ENCODE measurements at regions not wholly inside any gene's neighbourhood (a gene's known extent, or its start where the extent isn't known, plus 50 kb on each side); places are given as distances from the start of the nearest gene placed in this dataset.

GRCh38 chr12:127648321-127648720, 618.6 kb upstream of the TMEM132C start:
- no peak for DNase-seq

- DNase-seq, result no peak
Observed at GRCh38 chr12:127649961-127650360, 617.0 kb upstream of the TMEM132C start.

- no peak for DNase-seq
Observed at GRCh38 chr12:127650626-127651025, 616.3 kb upstream of the TMEM132C start.

GRCh38 chr12:127652281-127652680, 614.7 kb upstream of the TMEM132C start:
- no peak for DNase-seq

- no peak for DNase-seq
Observed at GRCh38 chr12:127654383-127654985, 612.5 kb upstream of the TMEM132C start.

- no peak for DNase-seq
Observed at GRCh38 chr12:127655691-127656090, 611.3 kb upstream of the TMEM132C start.

GRCh38 chr12:127656266-127656665, 610.7 kb upstream of the TMEM132C start:
- DNase-seq, result no peak

GRCh38 chr12:127657036-127657435, 609.9 kb upstream of the TMEM132C start:
- no peak for DNase-seq

- no peak for DNase-seq
Observed at GRCh38 chr12:127660961-127661360, 606.0 kb upstream of the TMEM132C start.

- no peak for DNase-seq
Observed at GRCh38 chr12:127663716-127664115, 603.3 kb upstream of the TMEM132C start.

- no peak for DNase-seq
Observed at GRCh38 chr12:127664901-127665300, 602.1 kb upstream of the TMEM132C start.

GRCh38 chr12:127667131-127667685, 599.8 kb upstream of the TMEM132C start:
- no peak for DNase-seq

GRCh38 chr12:127670294-127670693, 596.7 kb upstream of the TMEM132C start:
- DNase-seq, result no peak

- DNase-seq, result no peak
Observed at GRCh38 chr12:127670796-127671195, 596.2 kb upstream of the TMEM132C start.

- DNase-seq, result no peak
Observed at GRCh38 chr12:127675936-127676335, 591.0 kb upstream of the TMEM132C start.

- DNase-seq, result peak; percentile 83
Observed at GRCh38 chr12:127677537-127678131, 589.3 kb upstream of the TMEM132C start.

- no peak for DNase-seq
Observed at GRCh38 chr12:127678945-127679344, 588.0 kb upstream of the TMEM132C start.

GRCh38 chr12:127680516-127680915, 586.5 kb upstream of the TMEM132C start:
- DNase-seq, result no peak

- no peak for DNase-seq
Observed at GRCh38 chr12:127681151-127681754, 585.7 kb upstream of the TMEM132C start.

- no peak for DNase-seq
Observed at GRCh38 chr12:127685491-127685890, 581.5 kb upstream of the TMEM132C start.

- DNase-seq, result no peak
Observed at GRCh38 chr12:127685931-127686330, 581.0 kb upstream of the TMEM132C start.

GRCh38 chr12:127687181-127687580, 579.8 kb upstream of the TMEM132C start:
- no peak for DNase-seq

GRCh38 chr12:127688906-127689428, 578.0 kb upstream of the TMEM132C start:
- DNase-seq, result no peak

- DNase-seq, result no peak
Observed at GRCh38 chr12:127690161-127690560, 576.8 kb upstream of the TMEM132C start.
